Osteoblast (primary cell): ENCODE measurements at regions not wholly inside any gene's neighbourhood (a gene's known extent, or its start where the extent isn't known, plus 50 kb on each side); places are given as distances from the start of the nearest gene placed in this dataset.

ENCODE experiments used
- DNase-seq: peaks from one replicate; pipeline ENCODE4 v3.0.0; 2011; ENCODE audit warnings: low spot score, mixed read lengths; ENCODE audit not compliant: insufficient read length; ENCODE audit errors: missing footprints
- H2AFZ ChIP-seq: 2 replicates; pipeline ENCODE4 v1.6.0; 2011; ENCODE audit warnings: mild to moderate bottlenecking, low read length
- H3K27ac ChIP-seq: 2 replicates; pipeline ENCODE4 v1.5.1; 2011; ENCODE audit warnings: mild to moderate bottlenecking, low read depth, low read length, moderate library complexity
- H3K27me3 ChIP-seq: 2 replicates; pipeline ENCODE4 v1.6.0; 2012; ENCODE audit warnings: mild to moderate bottlenecking, control low read depth, inconsistent platforms, low read length, moderate library complexity; ENCODE audit not compliant: insufficient read depth
- H3K36me3 ChIP-seq: 2 replicates; pipeline ENCODE4 v1.5.1; 2011; ENCODE audit warnings: mild to moderate bottlenecking, low read length, control low read depth, moderate library complexity; ENCODE audit not compliant: insufficient read depth
- H3K4me1 ChIP-seq: 2 replicates; pipeline ENCODE4 v1.5.1; 2011; ENCODE audit warnings: mild to moderate bottlenecking, low read length, control low read depth, moderate library complexity; ENCODE audit not compliant: insufficient read depth
- H3K4me2 ChIP-seq: 2 replicates; pipeline ENCODE4 v1.6.0; 2011; ENCODE audit warnings: mild to moderate bottlenecking, low read length; ENCODE audit not compliant: insufficient read depth
- H3K4me3 ChIP-seq: fragments of 200-600 bp; sonication (generic); 3 replicates; pipeline ENCODE4 v1.5.1; 2012; ENCODE audit warnings: mild to moderate bottlenecking, low read length, inconsistent platforms; ENCODE audit not compliant: insufficient read depth
- H3K79me2 ChIP-seq: 2 replicates; pipeline ENCODE4 v1.6.0; 2012; ENCODE audit warnings: mild to moderate bottlenecking, low read length, control low read depth, inconsistent platforms; ENCODE audit not compliant: insufficient read depth
- H3K9me3 ChIP-seq: 2 replicates; pipeline ENCODE4 v1.5.1; 2011; ENCODE audit warnings: low read depth, low read length, control low read depth
- H4K20me1 ChIP-seq: 2 replicates; pipeline ENCODE4 v1.6.0; 2012; ENCODE audit warnings: mild to moderate bottlenecking, low read length, control low read depth; ENCODE audit not compliant: insufficient read depth
- TF ChIP-seq, protein P1 (sequence below): IDR thresholded peaks from 2 replicates; pipeline ENCODE4 v1.5.1; 2011; ENCODE audit warnings: mild to moderate bottlenecking, low read depth, low read length, moderate library complexity; ENCODE audit errors: extremely low read depth

DNA sequence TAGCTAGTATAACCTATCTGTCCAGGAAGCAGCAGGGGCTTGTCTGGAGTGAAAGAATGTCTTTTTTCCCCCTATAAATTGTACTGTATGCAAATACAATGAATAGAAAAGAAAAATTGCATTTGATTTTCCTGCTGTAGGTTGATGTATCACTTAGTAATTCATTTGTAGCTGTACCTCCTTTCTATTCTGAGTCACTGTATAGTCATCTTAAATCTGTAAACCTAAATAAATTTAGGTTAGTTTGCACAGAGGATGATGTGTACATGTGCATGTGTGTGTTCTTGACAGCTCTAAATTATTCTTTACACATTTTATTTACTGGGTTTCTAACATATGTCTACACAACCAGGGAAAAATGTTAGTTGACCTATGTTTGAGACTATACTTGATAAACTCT, 478.7 kb upstream of the CNTNAP5 start:
- Histone ChIP-seq H3K27me3 (no peaks in the 10 kb centered on the region), H2AFZ (no peak overlapping the region), H3K4me3 (no peak overlapping the region), H3K4me1 (no peaks in the 10 kb centered on the region), H4K20me1 (no peaks in the 10 kb centered on the region), H3K27ac (no peak overlapping the region), H3K9me3 (no peaks in the 10 kb centered on the region), H3K79me2 (no peaks in the 10 kb centered on the region), H3K36me3 (no peaks in the 10 kb centered on the region), H3K4me2 (no peak overlapping the region)
- TF ChIP-seq, protein P1, sequence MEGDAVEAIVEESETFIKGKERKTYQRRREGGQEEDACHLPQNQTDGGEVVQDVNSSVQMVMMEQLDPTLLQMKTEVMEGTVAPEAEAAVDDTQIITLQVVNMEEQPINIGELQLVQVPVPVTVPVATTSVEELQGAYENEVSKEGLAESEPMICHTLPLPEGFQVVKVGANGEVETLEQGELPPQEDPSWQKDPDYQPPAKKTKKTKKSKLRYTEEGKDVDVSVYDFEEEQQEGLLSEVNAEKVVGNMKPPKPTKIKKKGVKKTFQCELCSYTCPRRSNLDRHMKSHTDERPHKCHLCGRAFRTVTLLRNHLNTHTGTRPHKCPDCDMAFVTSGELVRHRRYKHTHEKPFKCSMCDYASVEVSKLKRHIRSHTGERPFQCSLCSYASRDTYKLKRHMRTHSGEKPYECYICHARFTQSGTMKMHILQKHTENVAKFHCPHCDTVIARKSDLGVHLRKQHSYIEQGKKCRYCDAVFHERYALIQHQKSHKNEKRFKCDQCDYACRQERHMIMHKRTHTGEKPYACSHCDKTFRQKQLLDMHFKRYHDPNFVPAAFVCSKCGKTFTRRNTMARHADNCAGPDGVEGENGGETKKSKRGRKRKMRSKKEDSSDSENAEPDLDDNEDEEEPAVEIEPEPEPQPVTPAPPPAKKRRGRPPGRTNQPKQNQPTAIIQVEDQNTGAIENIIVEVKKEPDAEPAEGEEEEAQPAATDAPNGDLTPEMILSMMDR = no peak
- DNase-seq = no peak

- no peak overlapping the region for H3K27ac ChIP-seq
- H3K9me3 ChIP-seq = no peaks in the 10 kb centered on the region
- no peak overlapping the region for H2AFZ ChIP-seq
- no peaks in the 10 kb centered on the region for H4K20me1 ChIP-seq
- TF ChIP-seq, protein P1 = no peak
- H3K4me3 ChIP-seq = no peak overlapping the region
- no peak for DNase-seq
- H3K4me2 ChIP-seq = no peak overlapping the region
- no peaks in the 10 kb centered on the region for H3K36me3 ChIP-seq
- no peaks in the 10 kb centered on the region for H3K79me2 ChIP-seq
- no peaks in the 10 kb centered on the region for H3K4me1 ChIP-seq
- no peaks in the 10 kb centered on the region for H3K27me3 ChIP-seq
Measured at GRCh38 chr2:123563515-123563914, 461.6 kb upstream of the CNTNAP5 start.

- H2AFZ ChIP-seq = no peak overlapping the region
- DNase-seq = no peak
- no peak overlapping the region for H3K27ac ChIP-seq
- H3K4me2 ChIP-seq = no peak overlapping the region
- TF ChIP-seq, protein P1 = no peak
- H3K4me1 ChIP-seq = no peaks in the 10 kb centered on the region
- H3K36me3 ChIP-seq = no peaks in the 10 kb centered on the region
- no peaks in the 10 kb centered on the region for H3K27me3 ChIP-seq
- no peaks in the 10 kb centered on the region for H3K9me3 ChIP-seq
- H3K4me3 ChIP-seq = no peak overlapping the region
- no peaks in the 10 kb centered on the region for H3K79me2 ChIP-seq
- no peaks in the 10 kb centered on the region for H4K20me1 ChIP-seq
Measured at GRCh38 chr2:123566291-123566946, 458.7 kb upstream of the CNTNAP5 start.

GRCh38 chr2:123578016-123578415, 447.1 kb upstream of the CNTNAP5 start:
- Histone ChIP-seq H3K4me3 (no peak overlapping the region), H3K79me2 (no peaks in the 10 kb centered on the region), H3K4me1 (no peaks in the 10 kb centered on the region), H4K20me1 (no peaks in the 10 kb centered on the region), H3K36me3 (no peaks in the 10 kb centered on the region), H3K4me2 (no peak overlapping the region), H3K9me3 (no peaks in the 10 kb centered on the region), H2AFZ (no peak overlapping the region), H3K27me3 (no peaks in the 10 kb centered on the region), H3K27ac (no peak overlapping the region)
- TF ChIP-seq, protein P1 = no peak
- no peak for DNase-seq
